ENCODE measurements at regions not wholly inside any gene's neighbourhood (a gene's known extent, or its start where the extent isn't known, plus 50 kb on each side); places are given as distances from the start of the nearest gene placed in this dataset.

DNA sequence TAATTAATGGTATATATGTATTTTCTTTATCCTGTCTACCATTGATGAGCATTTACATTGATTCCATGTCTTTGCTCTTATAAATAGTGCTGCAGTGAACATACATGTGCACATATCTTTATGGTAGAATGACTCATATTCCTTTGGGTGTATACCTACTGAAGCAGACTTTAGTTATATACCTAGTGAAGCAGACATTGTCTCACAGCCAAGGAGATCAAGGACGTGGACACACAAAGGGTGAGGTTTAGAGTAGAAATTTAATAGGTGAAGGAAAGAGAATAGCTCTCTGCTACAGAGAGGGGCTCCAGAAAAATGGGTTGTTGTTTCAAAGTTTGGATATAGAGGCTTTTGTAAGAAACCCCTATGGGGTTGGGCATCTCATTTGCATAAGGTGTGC, 700.3 kb downstream of the CDH11 start:
- TF ChIP-seq, protein P1, sequence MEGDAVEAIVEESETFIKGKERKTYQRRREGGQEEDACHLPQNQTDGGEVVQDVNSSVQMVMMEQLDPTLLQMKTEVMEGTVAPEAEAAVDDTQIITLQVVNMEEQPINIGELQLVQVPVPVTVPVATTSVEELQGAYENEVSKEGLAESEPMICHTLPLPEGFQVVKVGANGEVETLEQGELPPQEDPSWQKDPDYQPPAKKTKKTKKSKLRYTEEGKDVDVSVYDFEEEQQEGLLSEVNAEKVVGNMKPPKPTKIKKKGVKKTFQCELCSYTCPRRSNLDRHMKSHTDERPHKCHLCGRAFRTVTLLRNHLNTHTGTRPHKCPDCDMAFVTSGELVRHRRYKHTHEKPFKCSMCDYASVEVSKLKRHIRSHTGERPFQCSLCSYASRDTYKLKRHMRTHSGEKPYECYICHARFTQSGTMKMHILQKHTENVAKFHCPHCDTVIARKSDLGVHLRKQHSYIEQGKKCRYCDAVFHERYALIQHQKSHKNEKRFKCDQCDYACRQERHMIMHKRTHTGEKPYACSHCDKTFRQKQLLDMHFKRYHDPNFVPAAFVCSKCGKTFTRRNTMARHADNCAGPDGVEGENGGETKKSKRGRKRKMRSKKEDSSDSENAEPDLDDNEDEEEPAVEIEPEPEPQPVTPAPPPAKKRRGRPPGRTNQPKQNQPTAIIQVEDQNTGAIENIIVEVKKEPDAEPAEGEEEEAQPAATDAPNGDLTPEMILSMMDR (IDR thresholded peaks at IDR 0.05), result no peak
- TF ChIP-seq POLR2A (IDR thresholded peaks at IDR 0.05), result no peak

Measured in vagina (tissue), 2 donors.